Head of caudate nucleus (tissue), 42 donors: ENCODE measurements at regions not wholly inside any gene's neighbourhood (a gene's known extent, or its start where the extent isn't known, plus 50 kb on each side); places are given as distances from the start of the nearest gene placed in this dataset.

ENCODE experiments used
- DNase-seq, 42 donors: peaks; one replicate each; pipeline versions ENCODE4 v3.0.0 to v3.0.0-alpha.2; 2020 to 2021; ENCODE audit warnings: mixed read lengths in 7 of 42
- intact Hi-C: fragments of 100-400 bp; cut with DNase I; formaldehyde crosslinking; loops from one replicate; pipeline ENCODE4 v1.15.0; 2022

GRCh38 chr5:156149213-156149612, 177.8 kb upstream of the SGCD start:
- DNase-seq: no peak
- intact Hi-C loops: no loop called here

- intact Hi-C loops: no loop called here
- DNase-seq: no peak
Observed at GRCh38 chr5:156153602-156154001, 173.4 kb upstream of the SGCD start.

GRCh38 chr5:156154757-156155156, 172.2 kb upstream of the SGCD start:
- DNase-seq: no peak
- intact Hi-C loops: no loop called here

GRCh38 chr5:156155598-156155997, 171.4 kb upstream of the SGCD start:
- no peak for DNase-seq
- intact Hi-C loops: no loop called here

- no peak for DNase-seq
- intact Hi-C loops: no loop called here
Observed at GRCh38 chr5:156164306-156164705, 162.7 kb upstream of the SGCD start.

GRCh38 chr5:156169495-156169894, 157.5 kb upstream of the SGCD start:
- DNase-seq: no peak
- intact Hi-C loops: no loop called here

GRCh38 chr5:156170351-156170961, 156.5 kb upstream of the SGCD start:
- DNase-seq: no peak
- intact Hi-C loops: no loop called here

GRCh38 chr5:156174225-156174624, 152.7 kb upstream of the SGCD start:
- DNase-seq: no peak
- intact Hi-C loops: no loop called here

- no peak for DNase-seq
- intact Hi-C loops: no loop called here
Observed at GRCh38 chr5:156178117-156178516, 148.8 kb upstream of the SGCD start.

- DNase-seq: no peak
- intact Hi-C loops: no loop called here
Observed at GRCh38 chr5:156181656-156182055, 145.3 kb upstream of the SGCD start.

GRCh38 chr5:156182174-156182967, 144.6 kb upstream of the SGCD start:
- DNase-seq: no peak
- intact Hi-C loops: no loop called here

- no peak for DNase-seq
- intact Hi-C loops: no loop called here
Observed at GRCh38 chr5:156186760-156187159, 140.2 kb upstream of the SGCD start.

- intact Hi-C loops: no loop called here
- DNase-seq: no peak
Observed at GRCh38 chr5:156188016-156188415, 138.9 kb upstream of the SGCD start.

GRCh38 chr5:156189628-156190027, 137.3 kb upstream of the SGCD start:
- intact Hi-C loops: no loop called here
- DNase-seq: no peak

GRCh38 chr5:156191547-156191946, 135.4 kb upstream of the SGCD start:
- intact Hi-C loops: no loop called here
- no peak for DNase-seq

GRCh38 chr5:156197042-156197635, 129.8 kb upstream of the SGCD start:
- no peak for DNase-seq

GRCh38 chr5:156199045-156199444, 127.9 kb upstream of the SGCD start:
- DNase-seq: no peak
- intact Hi-C loops: no loop called here

More at GRCh38 chr5:156197042-156197635, 129.8 kb upstream of the SGCD start:
- intact Hi-C loops: no loop called here

- intact Hi-C loops: no loop called here
- DNase-seq: no peak
Observed at GRCh38 chr5:156200938-156201787, 125.8 kb upstream of the SGCD start.

GRCh38 chr5:156201788-156202403, 125.1 kb upstream of the SGCD start:
- peak in 30 of 42 donors; percentile 6 to 75 (median 36) for DNase-seq
- intact Hi-C loops: no loop called here
